PC-9 (cell line): ENCODE measurements at regions not wholly inside any gene's neighbourhood (a gene's known extent, or its start where the extent isn't known, plus 50 kb on each side); places are given as distances from the start of the nearest gene placed in this dataset.
"Not testable (repeated sequence)": the region's sequence is repeated elsewhere in the genome, so short reads cannot be mapped to it uniquely, and the experiment has no call there.

ENCODE experiments used
- CTCF ChIP-seq: fragments of 200-600 bp; sonication (generic); conservative IDR thresholded peaks from 2 replicates; pipeline ENCODE4 v1.6.1; 2017; ENCODE audit warnings: mixed run types, antibody characterized with exemption, mild to moderate bottlenecking, moderate library complexity
- EZH2 ChIP-seq: fragments of 200-600 bp; sonication (generic); IDR thresholded peaks from 2 replicates; pipeline ENCODE4 v1.8.0; 2017; ENCODE audit warnings: antibody characterized with exemption, low read depth

- TF ChIP-seq CTCF, EZH2: not testable (repeated sequence)
These were observed 164.5 kb upstream of the PLGLB2 start for GRCh38 chr2:87583370-87583769.
